Activated naive CD8-positive, alpha-beta T cell treated with anti-CD3 and anti-CD28 coated beads for 36 hours (primary cell): ENCODE measurements at regions not wholly inside any gene's neighbourhood (a gene's known extent, or its start where the extent isn't known, plus 50 kb on each side); places are given as distances from the start of the nearest gene placed in this dataset.
"Not testable (repeated sequence)": the region's sequence is repeated elsewhere in the genome, so short reads cannot be mapped to it uniquely, and the experiment has no call there.

Experiments used
- DNase-seq: peaks from one replicate; pipeline ENCODE4 v3.0.0; 2021
- H3K27ac Mint-ChIP-seq: one replicate; pipeline ENCODE4 v1.8.0; 2022; ENCODE audit warnings: mild to moderate bottlenecking, moderate library complexity, mixed read lengths
- H3K27me3 Mint-ChIP-seq: one replicate; pipeline ENCODE4 v1.8.0; 2022; ENCODE audit warnings: mild to moderate bottlenecking, mixed read lengths
- H3K36me3 Mint-ChIP-seq: one replicate; pipeline ENCODE4 v1.8.0; 2021; ENCODE audit warnings: mild to moderate bottlenecking, mixed read lengths
- H3K4me1 Mint-ChIP-seq: one replicate; pipeline ENCODE4 v1.8.0; 2021; ENCODE audit warnings: mixed read lengths
- H3K4me3 Mint-ChIP-seq: one replicate; pipeline ENCODE4 v1.8.0; 2022; ENCODE audit warnings: mild to moderate bottlenecking, moderate library complexity, mixed read lengths
- H3K9me3 Mint-ChIP-seq: one replicate; pipeline ENCODE4 v1.8.0; 2022; ENCODE audit warnings: mixed read lengths

DNA sequence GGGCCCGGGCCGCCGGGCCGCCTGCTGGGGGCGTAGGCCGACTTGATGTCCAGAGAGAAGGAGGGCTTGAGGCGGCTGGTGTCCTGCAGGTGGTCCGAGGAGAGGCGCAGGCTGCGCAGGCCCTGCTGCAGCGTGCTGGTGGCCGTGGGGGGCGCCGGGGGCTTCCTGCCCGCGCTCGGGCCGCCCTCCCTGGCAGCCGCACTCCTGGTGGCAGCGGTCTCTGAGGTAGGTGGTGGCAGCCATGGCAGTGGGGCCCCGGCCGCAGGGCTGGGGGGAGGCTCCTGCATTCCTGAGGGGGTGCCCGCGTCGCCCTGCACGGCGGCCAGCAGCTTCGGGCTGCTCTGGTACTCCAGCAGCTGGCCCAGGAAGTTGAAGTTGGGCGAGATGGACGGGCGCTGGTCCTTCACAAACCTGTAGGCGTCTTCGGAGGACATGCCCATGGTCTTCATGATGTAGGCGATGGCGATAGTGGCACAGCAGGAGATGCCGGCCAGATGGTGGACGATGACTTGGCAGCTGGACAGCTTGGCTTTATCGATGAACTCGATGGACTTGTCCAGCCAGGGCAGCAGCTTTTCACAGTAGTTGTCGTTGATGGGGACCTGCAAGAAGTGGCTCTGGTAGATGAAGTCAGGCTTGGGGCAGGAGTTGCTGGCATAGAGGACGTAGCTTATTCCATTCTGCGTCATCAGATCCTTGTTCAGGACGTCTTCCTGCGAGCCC is 136.1 kb upstream of the PTPN20 start:
- H3K4me1 Mint-ChIP-seq, H3K27me3 Mint-ChIP-seq, H3K27ac Mint-ChIP-seq: not testable (repeated sequence)

DNA sequence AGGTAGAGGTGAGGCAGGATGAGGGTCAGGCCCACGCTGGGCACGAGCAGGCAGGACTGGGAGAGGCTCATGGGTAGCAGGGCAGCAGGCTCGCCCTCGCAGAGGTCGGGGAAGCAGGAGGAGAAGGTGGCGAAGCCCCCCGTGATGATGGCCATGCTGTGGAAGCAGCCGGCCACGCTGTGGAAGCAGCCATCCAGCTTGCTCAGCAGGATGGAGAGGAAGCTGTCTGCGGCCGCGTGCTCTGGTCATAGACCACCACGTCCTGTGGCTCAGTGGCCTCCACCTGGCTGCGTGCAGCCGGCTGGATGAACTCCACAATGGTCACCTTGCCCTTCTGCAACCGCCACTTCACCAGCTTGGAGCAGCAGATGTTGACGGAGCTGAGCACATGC is 135.6 kb upstream of the PTPN20 start:
- H3K9me3 Mint-ChIP-seq, H3K4me3 Mint-ChIP-seq, H3K36me3 Mint-ChIP-seq, H3K27ac Mint-ChIP-seq, DNase-seq, H3K4me1 Mint-ChIP-seq: not testable (repeated sequence)
- peaks cover 14% of the 10 kb centered on the region for H3K27me3 Mint-ChIP-seq

More for the DNA sequence above, 136.1 kb upstream of the PTPN20 start:
- H3K4me3 Mint-ChIP-seq, DNase-seq, H3K9me3 Mint-ChIP-seq, H3K36me3 Mint-ChIP-seq: not testable (repeated sequence)

DNA sequence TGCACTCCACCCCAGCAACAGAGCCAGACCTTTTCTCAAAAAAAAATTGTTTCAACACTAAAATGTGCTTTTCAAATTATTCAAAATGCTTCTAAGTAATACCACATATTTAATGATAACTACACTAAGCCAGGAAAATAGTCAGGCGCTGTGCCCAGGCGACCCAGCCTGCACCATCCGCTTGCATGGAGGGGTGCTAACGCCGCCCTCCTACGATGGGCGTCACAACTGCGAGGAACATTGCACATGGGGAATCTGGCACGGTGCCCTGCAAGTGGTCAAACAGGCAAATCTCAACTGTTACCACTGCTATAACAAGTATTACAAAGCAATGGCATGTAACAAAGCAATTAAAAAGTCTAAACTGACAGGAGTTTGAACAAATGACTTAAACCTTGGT is 131.7 kb upstream of the PTPN20 start:
- not testable (repeated sequence) for DNase-seq, H3K27ac Mint-ChIP-seq, H3K36me3 Mint-ChIP-seq, H3K9me3 Mint-ChIP-seq, H3K4me3 Mint-ChIP-seq, H3K4me1 Mint-ChIP-seq
- peaks cover 27% of the 10 kb centered on the region for H3K27me3 Mint-ChIP-seq

DNA sequence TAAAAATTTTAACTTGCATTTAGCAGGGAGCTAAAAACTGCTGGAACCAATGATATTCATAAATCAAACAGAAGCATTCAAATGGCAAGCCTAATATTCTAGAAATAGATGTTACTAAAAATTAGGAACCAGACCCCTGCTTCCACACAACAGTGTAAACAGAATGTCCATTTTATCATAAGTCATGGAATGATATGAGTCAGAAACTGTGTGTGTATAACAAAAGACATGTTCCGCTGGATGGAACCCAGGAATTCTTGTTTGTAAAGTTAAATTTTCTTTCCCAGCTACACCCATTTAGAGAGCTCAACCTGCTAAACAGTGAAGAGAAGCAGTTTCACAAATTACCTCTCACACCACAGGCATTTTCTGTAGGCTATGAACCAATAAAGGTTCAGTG is 131.1 kb upstream of the PTPN20 start:
- peaks cover 27% of the 10 kb centered on the region for H3K27me3 Mint-ChIP-seq
- H3K4me1 Mint-ChIP-seq, H3K9me3 Mint-ChIP-seq, H3K36me3 Mint-ChIP-seq, H3K27ac Mint-ChIP-seq, DNase-seq, H3K4me3 Mint-ChIP-seq: not testable (repeated sequence)

DNA sequence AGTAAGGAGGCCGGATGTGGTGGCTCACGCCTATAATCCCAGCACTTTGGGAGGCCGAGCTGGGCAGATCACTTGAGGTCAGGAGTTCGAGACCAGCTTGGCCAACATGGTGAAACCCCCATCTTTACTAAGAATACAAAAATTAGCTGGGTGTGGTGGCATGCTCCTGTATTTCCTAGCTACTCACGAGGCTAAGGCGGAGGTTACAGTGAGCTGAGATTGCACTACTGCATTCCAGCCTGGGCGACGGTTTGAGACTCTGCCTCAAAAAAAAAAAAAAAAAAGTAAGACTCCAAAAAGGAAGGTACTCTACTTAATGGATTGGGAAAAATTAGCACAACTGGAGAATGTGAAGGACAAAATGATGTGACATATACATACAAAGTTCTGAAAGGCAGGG is 130.2 kb upstream of the PTPN20 start:
- not testable (repeated sequence) for H3K36me3 Mint-ChIP-seq, H3K27ac Mint-ChIP-seq, H3K9me3 Mint-ChIP-seq, H3K4me1 Mint-ChIP-seq, H3K4me3 Mint-ChIP-seq, DNase-seq
- peaks cover 24% of the 10 kb centered on the region for H3K27me3 Mint-ChIP-seq

DNA sequence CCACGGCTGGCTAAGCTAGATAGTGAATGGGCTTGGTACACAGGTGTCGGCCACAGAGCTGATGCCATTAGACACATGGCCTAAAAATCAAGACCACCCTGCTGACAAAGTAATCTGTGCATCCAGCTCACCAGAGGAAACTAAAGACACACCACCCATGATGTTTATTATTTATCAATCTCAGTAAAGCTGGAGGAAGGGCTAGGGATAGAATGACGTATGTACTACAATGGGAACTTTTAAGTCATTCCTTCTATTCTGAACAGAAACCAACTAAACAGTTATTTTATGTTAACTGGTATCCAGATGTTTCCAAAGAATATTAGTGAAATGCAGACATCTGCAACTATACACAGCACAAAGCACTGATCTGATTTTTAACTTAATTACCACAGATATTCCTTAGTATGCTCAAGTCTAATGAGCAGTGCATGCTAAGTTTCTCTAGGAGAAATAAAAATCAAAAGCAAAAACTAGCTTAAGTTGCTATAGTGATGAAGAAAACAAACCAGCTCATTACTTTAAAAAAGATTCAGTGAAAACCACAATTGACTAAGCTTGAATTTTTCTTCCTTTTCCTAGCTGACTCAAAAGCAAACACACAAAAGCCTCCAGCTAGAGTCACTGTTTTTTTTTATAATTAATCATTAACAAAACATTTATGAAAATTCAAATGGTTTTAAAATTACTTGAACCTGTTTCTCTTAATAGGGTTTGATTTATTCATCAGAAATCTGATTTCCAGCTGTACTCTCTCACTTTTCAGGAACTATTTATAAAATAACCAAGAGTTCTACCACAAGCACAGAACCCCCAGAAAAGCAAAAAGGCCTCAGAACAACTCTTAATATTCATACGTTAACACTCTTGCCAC is 129.0 kb upstream of the PTPN20 start:
- H3K27ac Mint-ChIP-seq, H3K36me3 Mint-ChIP-seq, H3K4me3 Mint-ChIP-seq, DNase-seq, H3K4me1 Mint-ChIP-seq, H3K9me3 Mint-ChIP-seq: not testable (repeated sequence)
- H3K27me3 Mint-ChIP-seq, result peaks cover 20% of the 10 kb centered on the region

DNA sequence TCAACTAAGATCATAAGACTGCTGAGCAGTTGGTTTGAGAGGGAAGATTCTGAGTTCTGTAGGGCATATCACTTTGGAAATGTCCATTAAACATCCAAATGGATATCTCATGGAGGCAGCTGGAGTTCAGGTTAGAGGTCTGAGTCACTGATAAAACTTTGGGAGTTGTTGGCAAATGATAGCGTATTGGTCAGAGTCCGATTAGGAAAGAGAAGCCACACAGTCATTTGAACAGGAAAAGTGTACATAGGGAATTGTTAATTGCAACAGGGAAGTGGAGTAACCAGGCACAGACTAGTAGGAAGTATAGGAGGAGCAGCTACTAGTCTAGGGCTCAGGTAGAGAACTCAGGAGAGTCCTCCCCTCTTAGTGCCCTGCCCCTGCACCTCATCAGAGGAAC is 126.6 kb upstream of the PTPN20 start:
- not testable (repeated sequence) for H3K4me1 Mint-ChIP-seq, H3K4me3 Mint-ChIP-seq, H3K36me3 Mint-ChIP-seq, H3K9me3 Mint-ChIP-seq, H3K27ac Mint-ChIP-seq, DNase-seq
- peaks cover 17% of the 10 kb centered on the region for H3K27me3 Mint-ChIP-seq

DNA sequence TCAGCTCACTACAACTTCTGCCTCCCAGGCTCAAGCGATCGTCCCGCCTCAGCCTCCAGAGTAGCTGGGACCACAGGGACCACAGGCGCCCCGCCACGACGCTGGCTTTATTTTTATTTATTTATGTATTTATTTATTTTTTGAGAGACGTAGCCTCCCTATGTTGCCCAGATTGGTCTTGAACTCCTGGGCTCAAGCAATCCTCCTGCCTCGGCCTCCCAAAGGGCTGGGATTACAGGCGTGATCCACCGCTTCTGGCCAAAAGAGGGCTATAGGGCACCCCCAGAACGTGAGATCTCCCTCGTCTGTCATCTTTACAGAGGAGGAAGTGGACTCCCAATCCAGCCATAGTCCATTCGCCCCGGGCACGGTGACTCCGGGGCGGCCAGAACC is 125.1 kb upstream of the PTPN20 start:
- not testable (repeated sequence) for H3K36me3 Mint-ChIP-seq, H3K27ac Mint-ChIP-seq, H3K9me3 Mint-ChIP-seq, H3K27me3 Mint-ChIP-seq, DNase-seq, H3K4me1 Mint-ChIP-seq
- peak overlapping the region; percentile 74 for H3K4me3 Mint-ChIP-seq

DNA sequence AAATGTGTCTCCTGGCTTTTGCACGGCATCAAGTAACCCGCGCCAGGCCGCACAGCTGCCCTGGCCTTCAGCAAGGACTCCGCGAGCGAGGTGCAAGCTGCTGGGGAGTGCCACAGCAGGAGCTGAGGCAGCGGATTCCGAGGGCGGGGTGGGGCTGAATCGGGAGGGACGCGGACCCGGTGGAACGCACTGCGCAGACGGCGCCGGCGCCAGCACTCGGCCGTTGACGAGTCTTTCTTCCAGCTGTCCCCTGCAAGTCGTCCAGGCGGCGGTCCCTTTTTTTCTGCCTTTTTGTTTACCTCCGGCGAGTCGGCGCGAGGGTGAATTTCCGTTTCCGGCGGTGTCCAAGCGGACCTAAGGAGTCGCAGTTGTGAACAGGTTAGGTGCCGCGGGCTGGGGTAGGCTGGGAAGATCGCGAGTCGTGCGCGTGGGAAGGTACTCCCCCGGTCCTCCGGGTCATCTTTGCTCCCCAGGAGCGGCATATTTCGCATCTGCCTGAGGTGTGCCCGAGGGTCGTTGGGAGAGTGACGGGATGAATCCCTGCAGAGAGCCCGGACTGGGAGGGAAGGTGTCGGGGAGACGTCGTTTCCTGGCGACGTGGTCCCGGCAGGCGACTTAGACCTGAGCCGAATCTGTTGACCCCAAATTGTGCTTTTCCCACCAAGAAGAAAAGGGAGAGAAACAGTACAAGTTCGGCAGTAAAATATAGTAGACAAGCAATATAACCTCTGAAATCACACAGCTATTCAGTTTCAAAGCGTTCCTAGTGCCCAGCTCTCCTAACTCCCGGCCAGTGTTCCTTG is 124.5 kb upstream of the PTPN20 start:
- not testable (repeated sequence) for H3K36me3 Mint-ChIP-seq
- H3K27ac Mint-ChIP-seq, result peak overlapping the region; percentile 69

DNA sequence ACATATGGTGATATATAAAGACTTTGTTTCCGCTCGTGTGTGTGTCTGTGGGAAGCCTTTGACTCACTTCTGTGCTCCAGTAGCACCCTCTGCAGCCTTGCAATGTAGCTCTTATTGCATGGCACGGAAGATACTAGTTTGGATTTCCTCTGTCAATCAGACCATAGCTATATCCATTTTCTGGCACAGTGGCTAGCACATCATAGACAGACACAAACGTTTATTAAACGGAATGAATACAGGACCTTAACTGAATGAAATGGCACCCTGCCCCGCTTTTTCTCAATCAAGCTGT is 124.0 kb upstream of the PTPN20 start:
- peak; percentile 28 for DNase-seq
- Mint-ChIP-seq H3K4me1 (peaks cover 3% of the 10 kb centered on the region), H3K27me3 (peaks cover 8% of the 10 kb centered on the region), H3K27ac (no peak overlapping the region), H3K9me3 (no peaks in the 10 kb centered on the region), H3K36me3 (no peaks in the 10 kb centered on the region), H3K4me3 (peak overlapping the region; percentile 85)

More for the DNA sequence above, 124.5 kb upstream of the PTPN20 start:
- H3K9me3 Mint-ChIP-seq, H3K4me1 Mint-ChIP-seq, H3K27me3 Mint-ChIP-seq: not testable (repeated sequence)
- peak overlapping the region; percentile 85 for H3K4me3 Mint-ChIP-seq
- DNase-seq, result peak; percentile 71

DNA sequence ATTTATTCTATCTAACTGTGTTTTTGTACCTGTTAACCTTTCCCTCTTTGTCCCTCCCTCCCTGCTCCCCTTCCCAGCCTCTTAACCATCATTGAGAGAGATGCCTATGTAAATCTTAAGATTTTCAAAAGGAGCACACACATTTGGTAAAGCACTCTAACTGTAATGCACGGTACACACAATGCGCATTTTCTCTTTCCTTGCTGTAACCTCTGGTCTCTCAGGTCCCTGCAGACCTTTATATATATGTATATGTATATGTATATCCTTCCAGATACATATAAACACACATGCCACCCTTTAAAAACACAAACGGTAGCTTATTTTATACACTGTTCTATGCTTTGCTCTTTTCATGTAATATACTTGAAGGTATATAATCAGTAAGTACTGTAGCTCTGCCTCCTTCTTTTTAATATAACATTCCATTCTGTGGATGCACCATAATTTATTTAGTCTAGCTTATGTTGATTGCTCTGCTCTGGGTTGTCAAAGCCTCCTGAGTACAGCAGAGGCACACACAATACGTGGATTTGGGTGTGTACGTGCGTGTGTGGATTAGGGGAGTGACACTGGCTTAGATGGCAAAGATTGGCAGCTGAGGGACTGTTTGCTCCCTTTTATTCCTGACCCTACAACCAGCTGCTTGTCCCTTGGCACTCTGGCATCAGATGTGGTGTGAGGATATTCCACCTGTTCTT is 118.4 kb upstream of the PTPN20 start:
- not testable (repeated sequence) for H3K27ac Mint-ChIP-seq, H3K27me3 Mint-ChIP-seq, H3K4me3 Mint-ChIP-seq, H3K9me3 Mint-ChIP-seq, H3K4me1 Mint-ChIP-seq, DNase-seq, H3K36me3 Mint-ChIP-seq

DNA sequence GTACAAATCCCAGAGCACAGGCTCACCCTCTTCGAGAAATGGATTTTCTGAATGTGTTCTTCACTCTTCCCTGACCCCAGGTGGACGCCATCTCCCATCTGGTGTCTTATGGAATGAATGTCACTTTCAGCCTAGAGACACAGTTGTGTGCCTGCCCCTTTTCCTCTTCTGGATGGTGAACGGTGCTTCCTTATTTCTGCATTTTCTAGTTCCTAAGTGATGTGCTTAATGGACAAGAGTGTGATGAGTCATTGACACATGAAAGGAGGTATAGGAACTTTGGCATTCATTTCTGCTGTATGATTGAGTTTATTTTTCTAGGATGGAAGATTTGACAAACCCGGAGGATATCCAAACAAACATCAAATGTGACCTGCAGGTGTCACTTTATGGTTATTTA is 114.9 kb upstream of the PTPN20 start:
- DNase-seq, H3K9me3 Mint-ChIP-seq, H3K36me3 Mint-ChIP-seq, H3K27me3 Mint-ChIP-seq, H3K4me1 Mint-ChIP-seq, H3K4me3 Mint-ChIP-seq, H3K27ac Mint-ChIP-seq: not testable (repeated sequence)

DNA sequence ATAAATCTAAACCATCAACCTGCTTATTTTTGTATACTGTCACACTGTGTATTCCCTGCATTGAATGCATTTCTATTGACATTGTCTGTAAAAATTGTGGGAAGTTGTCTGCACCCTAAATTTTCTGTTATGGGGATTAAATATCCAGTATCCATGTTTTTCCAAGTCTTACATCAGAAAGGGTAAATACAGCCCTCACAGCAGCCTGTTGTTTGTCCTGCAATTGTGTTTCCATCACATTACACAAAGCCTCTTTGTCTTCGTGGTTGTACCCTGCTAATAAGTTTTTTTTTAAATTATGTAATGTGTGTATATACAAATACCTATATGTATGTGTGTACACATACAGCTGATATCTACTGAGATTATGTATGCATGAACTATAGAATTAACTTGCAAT is 109.2 kb upstream of the PTPN20 start:
- not testable (repeated sequence) for H3K27ac Mint-ChIP-seq, H3K4me3 Mint-ChIP-seq, H3K9me3 Mint-ChIP-seq, DNase-seq, H3K27me3 Mint-ChIP-seq, H3K36me3 Mint-ChIP-seq, H3K4me1 Mint-ChIP-seq

DNA sequence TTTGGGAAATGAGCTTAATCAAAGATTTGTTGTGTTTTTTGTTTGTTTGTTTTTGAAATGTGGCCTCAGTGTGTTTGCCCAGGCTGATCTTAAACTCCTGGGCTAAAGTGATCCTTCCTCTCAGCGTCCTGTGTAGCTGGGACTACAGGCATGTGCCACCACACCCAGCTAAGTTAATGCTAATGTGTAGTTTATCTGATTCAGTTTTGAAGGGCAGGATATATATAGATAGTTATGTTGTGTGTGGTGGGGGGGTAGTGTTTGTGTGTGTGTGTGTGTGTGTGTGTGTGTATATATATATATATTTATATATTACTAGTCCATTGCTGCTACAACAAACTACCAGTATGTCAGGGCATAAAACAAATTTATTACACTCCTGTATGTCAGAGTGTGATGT is 108.1 kb upstream of the PTPN20 start:
- not testable (repeated sequence) for H3K27ac Mint-ChIP-seq

DNA sequence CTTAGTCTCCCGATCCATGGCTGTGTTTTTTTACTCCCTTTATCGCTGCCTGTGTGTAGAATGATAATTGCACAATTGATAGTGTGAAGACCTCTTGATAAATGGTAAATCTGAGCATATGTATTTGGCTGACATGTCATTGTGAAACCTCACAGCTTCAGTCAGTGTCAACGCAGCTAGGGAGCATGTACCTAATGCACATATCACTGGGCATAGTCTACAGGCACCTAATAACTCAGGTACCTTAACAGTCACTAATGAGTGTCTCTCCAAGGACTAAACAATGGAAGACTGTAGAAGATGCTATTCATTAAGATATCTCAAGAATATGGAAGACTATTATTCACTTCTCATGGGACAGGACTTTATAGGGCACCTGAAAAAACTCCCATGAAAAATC is 101.0 kb upstream of the PTPN20 start:
- H3K36me3 Mint-ChIP-seq, H3K27me3 Mint-ChIP-seq, H3K4me3 Mint-ChIP-seq, H3K9me3 Mint-ChIP-seq: not testable (repeated sequence)
- peak; percentile 10 for DNase-seq
- H3K4me1 Mint-ChIP-seq, result peaks cover 11% of the 10 kb centered on the region
- H3K27ac Mint-ChIP-seq, result peak overlapping the region; percentile 55

More for the DNA sequence above, 108.1 kb upstream of the PTPN20 start:
- H3K27me3 Mint-ChIP-seq, H3K9me3 Mint-ChIP-seq, DNase-seq, H3K4me3 Mint-ChIP-seq, H3K4me1 Mint-ChIP-seq, H3K36me3 Mint-ChIP-seq: not testable (repeated sequence)
